PC-3 (cell line): ENCODE measurements at regions not wholly inside any gene's neighbourhood (a gene's known extent, or its start where the extent isn't known, plus 50 kb on each side); places are given as distances from the start of the nearest gene placed in this dataset.
"Not testable (repeated sequence)": the region's sequence is repeated elsewhere in the genome, so short reads cannot be mapped to it uniquely, and the experiment has no call there.

Source experiments
- ATAC-seq: fragments of 200-7000 bp; cut with Tn5 transposase; 2 replicates; pipeline ENCODE4 v1.9.1; 2020; ENCODE audit warnings: mild to moderate bottlenecking, moderate library complexity
- BruUV-seq: library from RNA; stranded (reverse); fragments of 400-500 nt; replicated peaks from 2 replicates; lab custom pipeline; 2021; lab: Mats Ljungman, UMichigan
- CTCF ChIA-PET: fragments of 300-600 bp; sonication (Branson Sonifier 250); formaldehyde crosslinking; loops from one replicate; lab custom pipeline; 2022; ENCODE audit warnings: antibody characterized with exemption; lab: Charles Lee
- POLR2A ChIA-PET: fragments of 300-600 bp; sonication (Branson Sonifier 250); formaldehyde crosslinking; loops from one replicate; lab custom pipeline; 2022; ENCODE audit warnings: antibody characterized with exemption; ENCODE audit not compliant: unreplicated experiment; lab: Charles Lee
- DNase-seq: peaks from one replicate; pipeline ENCODE4 v3.0.0-alpha.2; 2015
- H2AFZ ChIP-seq: fragments of 300-600 bp; sonication (generic); 2 replicates; pipeline ENCODE4 v1.6.0; 2016; ENCODE audit warnings: antibody characterized with exemption, low read length
- H3F3A ChIP-seq: fragments of 300-600 bp; sonication (generic); one replicate; pipeline ENCODE4 v1.6.0; 2017; ENCODE audit warnings: antibody characterized with exemption, low read length, control low read depth, mild to moderate bottlenecking; ENCODE audit not compliant: unreplicated experiment
- H3K27ac ChIP-seq: fragments of 300-600 bp; sonication (generic); 2 replicates; pipeline ENCODE4 v1.5.1; 2016; ENCODE audit warnings: mild to moderate bottlenecking, low read length
- H3K27me3 ChIP-seq: fragments of 300-600 bp; sonication (generic); 2 replicates; pipeline ENCODE4 v1.6.1; 2016; ENCODE audit warnings: low read length, mixed read lengths
- H3K36me3 ChIP-seq: fragments of 300-600 bp; sonication (generic); 2 replicates; pipeline ENCODE4 v1.6.1; 2016; ENCODE audit warnings: low read depth, mixed run types, low read length, mixed read lengths
- H3K4me1 ChIP-seq: fragments of 300-600 bp; sonication (generic); 2 replicates; pipeline ENCODE4 v1.5.1; 2016; ENCODE audit warnings: low read length; ENCODE audit not compliant: insufficient read depth
- H3K4me2 ChIP-seq: fragments of 300-600 bp; sonication (generic); 2 replicates; pipeline ENCODE4 v1.6.0; 2016; ENCODE audit warnings: low read length
- H3K4me3 ChIP-seq: fragments of 300-600 bp; sonication (generic); 2 replicates; pipeline ENCODE4 v1.5.1; 2016; ENCODE audit warnings: mild to moderate bottlenecking, low read length, mixed read lengths
- H3K79me2 ChIP-seq: fragments of 300-600 bp; sonication (generic); 2 replicates; pipeline ENCODE4 v1.6.1; 2017; ENCODE audit warnings: low read length, mixed read lengths
- H3K9ac ChIP-seq: fragments of 300-600 bp; sonication (generic); 2 replicates; pipeline ENCODE4 v1.6.0; 2016; ENCODE audit warnings: mild to moderate bottlenecking, low read length
- H3K9me2 ChIP-seq: fragments of 300-600 bp; sonication (generic); replicated peaks from 2 replicates; pipeline ENCODE4 v1.6.1; 2016; ENCODE audit warnings: mixed run types, low read length, mixed read lengths
- H3K9me3 ChIP-seq: fragments of 300-600 bp; sonication (generic); 2 replicates; pipeline ENCODE4 v1.6.1; 2016; ENCODE audit warnings: low read length, mixed read lengths
- H4K20me1 ChIP-seq: fragments of 300-600 bp; sonication (generic); 2 replicates; pipeline ENCODE4 v1.6.1; 2016; ENCODE audit warnings: low read length, mixed read lengths
- CTCF ChIP-seq: fragments of 300-600 bp; sonication (generic); conservative IDR thresholded peaks from 2 replicates; pipeline ENCODE4 v1.5.1; 2017; ENCODE audit warnings: antibody characterized with exemption, low read depth, mild to moderate bottlenecking, low read length
- EZH2 ChIP-seq: fragments of 300-600 bp; sonication (generic); IDR thresholded peaks from one replicate; pipeline ENCODE4 v1.6.1; 2017; ENCODE audit warnings: antibody characterized with exemption, mild to moderate bottlenecking, low read length; ENCODE audit not compliant: unreplicated experiment
- EZH2phosphoT487 ChIP-seq: fragments of 300-600 bp; sonication (generic); IDR thresholded peaks from 2 replicates; pipeline ENCODE4 v1.6.1; 2018; ENCODE audit warnings: mild to moderate bottlenecking, antibody characterized with exemption, low read length, borderline replicate concordance
- intact Hi-C: fragments of 100-400 bp; cut with micrococcal nuclease; formaldehyde crosslinking; loops from 2 replicates; pipeline ENCODE4 v1.9.0; 2023

GRCh38 chr7:8327199-8327598, 65.2 kb upstream of the ICA1 start:
- no peak for TF ChIP-seq EZH2phosphoT487
- no peak for TF ChIP-seq CTCF
- TF ChIP-seq EZH2, result no peak
- Histone ChIP-seq H3K27ac (no peak overlapping the region), H3K9me3 (no peaks in the 10 kb centered on the region), H3K9ac (no peak overlapping the region), H3F3A (no peaks in the 10 kb centered on the region), H4K20me1 (no peaks in the 10 kb centered on the region), H3K9me2 (no peaks in the 10 kb centered on the region), H3K27me3 (peaks cover 20% of the 10 kb centered on the region), H3K4me3 (no peak overlapping the region), H3K79me2 (no peaks in the 10 kb centered on the region), H3K4me2 (no peak overlapping the region), H3K36me3 (no peaks in the 10 kb centered on the region), H3K4me1 (no peaks in the 10 kb centered on the region), H2AFZ (no peak overlapping the region)
- ChIA-PET POLR2A (no interaction called here), CTCF (no interaction called here)
- ATAC-seq (no peak), DNase-seq (no peak)
- intact Hi-C loops, result no loop called here
- no TSS peak for BruUV-seq

- H3K9ac ChIP-seq, result no peak overlapping the region
- no peaks in the 10 kb centered on the region for H3K9me3 ChIP-seq
- no TSS peak for BruUV-seq
- H3K4me3 ChIP-seq, result no peak overlapping the region
- no peaks in the 10 kb centered on the region for H3K4me1 ChIP-seq
- TF ChIP-seq EZH2phosphoT487 (no peak), CTCF (no peak), EZH2 (no peak)
- peaks cover 38% of the 10 kb centered on the region for H3K27me3 ChIP-seq
- ChIA-PET CTCF (no interaction called here), POLR2A (no interaction called here)
- H3K9me2 ChIP-seq, result no peaks in the 10 kb centered on the region
- no peaks in the 10 kb centered on the region for H3K36me3 ChIP-seq
- intact Hi-C loops, result no loop called here
- no peak for ATAC-seq
- DNase-seq, result no peak
- H3K27ac ChIP-seq, result no peak overlapping the region
- H3F3A ChIP-seq, result no peaks in the 10 kb centered on the region
- no peak overlapping the region for H2AFZ ChIP-seq
- no peak overlapping the region for H3K4me2 ChIP-seq
- H4K20me1 ChIP-seq, result no peaks in the 10 kb centered on the region
- H3K79me2 ChIP-seq, result no peaks in the 10 kb centered on the region
These were observed 76.2 kb upstream of the ICA1 start for GRCh38 chr7:8338206-8338605.

DNA sequence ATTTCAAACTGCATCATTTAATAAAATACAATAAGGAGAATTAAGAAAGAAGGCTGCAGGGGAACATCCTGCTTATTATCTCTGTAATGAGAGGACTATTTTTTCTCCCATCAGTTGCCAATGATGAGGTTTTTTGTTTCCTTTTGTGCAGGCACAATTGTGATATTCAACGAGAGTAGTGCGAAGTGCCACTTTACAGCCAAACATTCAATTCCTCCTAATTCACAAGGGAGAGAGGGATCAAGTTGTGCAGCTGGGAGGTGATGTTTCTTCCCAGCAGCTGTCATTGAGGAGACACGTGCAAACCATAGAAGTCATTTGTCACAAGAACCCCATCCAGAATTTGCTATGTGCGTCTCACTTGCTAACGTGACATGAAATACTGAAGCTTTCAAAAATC, 81.6 kb upstream of the ICA1 start:
- BruUV-seq, result no TSS peak
- Histone ChIP-seq H3F3A (no peaks in the 10 kb centered on the region), H3K27me3 (peaks cover 33% of the 10 kb centered on the region; the same call in 1 of the 2 replicates), H3K9me3 (no peaks in the 10 kb centered on the region), H2AFZ (no peak overlapping the region), H3K36me3 (no peaks in the 10 kb centered on the region), H3K4me1 (no peaks in the 10 kb centered on the region), H4K20me1 (no peaks in the 10 kb centered on the region), H3K4me3 (no peak overlapping the region), H3K4me2 (no peak overlapping the region), H3K27ac (no peak overlapping the region), H3K79me2 (no peaks in the 10 kb centered on the region), H3K9me2 (no peaks in the 10 kb centered on the region), H3K9ac (no peak overlapping the region)
- no peak for DNase-seq
- no peak for ATAC-seq
- POLR2A ChIA-PET, result no interaction called here
- TF ChIP-seq CTCF (no peak), EZH2 (no peak), EZH2phosphoT487 (no peak)
- CTCF ChIA-PET, result no interaction called here
- intact Hi-C loops, result no loop called here

DNA sequence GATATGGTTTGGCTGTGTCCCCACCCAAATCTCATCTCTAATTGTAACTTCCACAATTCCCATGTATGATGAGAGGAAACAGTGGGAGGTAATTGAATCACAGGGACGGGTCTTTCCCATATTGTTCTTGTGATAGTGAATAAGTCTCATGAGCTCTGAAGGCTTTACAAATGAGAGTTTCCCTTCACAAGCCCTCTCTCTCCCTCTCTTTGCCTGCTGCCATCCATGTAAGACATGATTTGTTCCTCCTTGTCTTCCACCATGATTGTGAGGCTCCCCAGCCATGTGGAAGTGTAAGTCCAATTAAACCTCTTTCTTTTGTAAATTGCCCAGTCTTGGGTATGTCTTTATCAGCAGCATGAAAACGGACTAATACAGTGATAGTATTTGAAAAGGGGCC, 85.4 kb upstream of the ICA1 start:
- H3K9ac ChIP-seq, H3K4me2 ChIP-seq, H4K20me1 ChIP-seq, H3K4me1 ChIP-seq, H3K79me2 ChIP-seq, H3K27me3 ChIP-seq, ATAC-seq, BruUV-seq, H3K9me2 ChIP-seq, DNase-seq, CTCF ChIA-PET, intact Hi-C loops, POLR2A ChIA-PET, H3K4me3 ChIP-seq, H3K36me3 ChIP-seq, H3K9me3 ChIP-seq, H2AFZ ChIP-seq, H3K27ac ChIP-seq, H3F3A ChIP-seq: not testable (repeated sequence)
